ENCODE measurements at regions not wholly inside any gene's neighbourhood (a gene's known extent, or its start where the extent isn't known, plus 50 kb on each side); places are given as distances from the start of the nearest gene placed in this dataset.

DNA sequence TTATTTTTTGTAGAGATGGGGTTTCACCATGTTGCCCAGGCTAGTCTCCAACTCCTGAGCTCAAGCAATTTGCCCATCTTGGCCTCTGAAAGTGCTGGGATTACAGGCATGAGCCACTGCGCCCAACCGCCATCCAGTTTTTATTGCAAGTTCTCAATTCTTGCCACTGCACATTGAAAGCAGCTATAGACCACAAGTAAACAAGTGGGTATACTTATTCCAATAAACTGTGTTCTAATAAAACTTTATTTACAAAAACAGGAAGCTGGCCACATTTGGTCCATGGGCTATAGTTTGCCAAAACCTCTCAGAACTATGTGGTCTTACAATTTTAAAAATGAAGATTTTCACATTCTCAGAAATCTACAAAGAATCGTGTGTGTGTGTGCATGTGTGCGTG, 313.6 kb upstream of the RASGEF1B start:
- TF ChIP-seq POLR2AphosphoS5 (IDR thresholded peaks at IDR 0.05; ENCODE audit: low read depth, low read length) (no peak), SIN3A (IDR thresholded peaks at IDR 0.05; ENCODE audit: borderline replicate concordance, insufficient read depth, low read length) (no peak)
- TF ChIP-seq, protein P1, sequence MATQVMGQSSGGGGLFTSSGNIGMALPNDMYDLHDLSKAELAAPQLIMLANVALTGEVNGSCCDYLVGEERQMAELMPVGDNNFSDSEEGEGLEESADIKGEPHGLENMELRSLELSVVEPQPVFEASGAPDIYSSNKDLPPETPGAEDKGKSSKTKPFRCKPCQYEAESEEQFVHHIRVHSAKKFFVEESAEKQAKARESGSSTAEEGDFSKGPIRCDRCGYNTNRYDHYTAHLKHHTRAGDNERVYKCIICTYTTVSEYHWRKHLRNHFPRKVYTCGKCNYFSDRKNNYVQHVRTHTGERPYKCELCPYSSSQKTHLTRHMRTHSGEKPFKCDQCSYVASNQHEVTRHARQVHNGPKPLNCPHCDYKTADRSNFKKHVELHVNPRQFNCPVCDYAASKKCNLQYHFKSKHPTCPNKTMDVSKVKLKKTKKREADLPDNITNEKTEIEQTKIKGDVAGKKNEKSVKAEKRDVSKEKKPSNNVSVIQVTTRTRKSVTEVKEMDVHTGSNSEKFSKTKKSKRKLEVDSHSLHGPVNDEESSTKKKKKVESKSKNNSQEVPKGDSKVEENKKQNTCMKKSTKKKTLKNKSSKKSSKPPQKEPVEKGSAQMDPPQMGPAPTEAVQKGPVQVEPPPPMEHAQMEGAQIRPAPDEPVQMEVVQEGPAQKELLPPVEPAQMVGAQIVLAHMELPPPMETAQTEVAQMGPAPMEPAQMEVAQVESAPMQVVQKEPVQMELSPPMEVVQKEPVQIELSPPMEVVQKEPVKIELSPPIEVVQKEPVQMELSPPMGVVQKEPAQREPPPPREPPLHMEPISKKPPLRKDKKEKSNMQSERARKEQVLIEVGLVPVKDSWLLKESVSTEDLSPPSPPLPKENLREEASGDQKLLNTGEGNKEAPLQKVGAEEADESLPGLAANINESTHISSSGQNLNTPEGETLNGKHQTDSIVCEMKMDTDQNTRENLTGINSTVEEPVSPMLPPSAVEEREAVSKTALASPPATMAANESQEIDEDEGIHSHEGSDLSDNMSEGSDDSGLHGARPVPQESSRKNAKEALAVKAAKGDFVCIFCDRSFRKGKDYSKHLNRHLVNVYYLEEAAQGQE (IDR thresholded peaks at IDR 0.05; ENCODE audit: insufficient read depth in 1 of 2, low read depth in 2 of 2, low read length in 2 of 2), result no peak
